Keratinocyte (primary cell): ENCODE measurements at regions not wholly inside any gene's neighbourhood (a gene's known extent, or its start where the extent isn't known, plus 50 kb on each side); places are given as distances from the start of the nearest gene placed in this dataset.

Experiments used
- DNase-seq: peaks from one replicate; pipeline ENCODE4 v3.0.0-alpha.2; 2011; ENCODE audit warnings: low read depth, missing footprints, low spot score
- FAIRE-seq: peaks from 2 replicates; lab custom pipeline; 2011; peaks lifted over from hg19 to GRCh38; lab: Jason Lieb, UNC
- H2AFZ ChIP-seq: 2 replicates; pipeline ENCODE4 v1.6.0; 2012; ENCODE audit warnings: low read length, control low read depth, inconsistent platforms; ENCODE audit not compliant: control insufficient read depth
- H3K27ac ChIP-seq: 2 replicates; pipeline ENCODE4 v1.5.1; 2011; ENCODE audit warnings: low read length; ENCODE audit not compliant: control insufficient read depth, insufficient read depth
- H3K27me3 ChIP-seq: 3 replicates; pipeline ENCODE4 v1.6.0; 2011; ENCODE audit warnings: low read length; ENCODE audit not compliant: control insufficient read depth, insufficient read depth; ENCODE audit errors: extremely low read depth
- H3K36me3 ChIP-seq, 2 experiments: 2 replicates in 1 of 2; 3 replicates in 1 of 2; pipeline ENCODE4 v1.5.1; 2011; ENCODE audit warnings: low read length in 2 of 2, mild to moderate bottlenecking in 1 of 2; ENCODE audit not compliant: control insufficient read depth in 2 of 2, insufficient read depth in 2 of 2; ENCODE audit errors: extremely low read depth in 1 of 2
- H3K4me1 ChIP-seq: 3 replicates; pipeline ENCODE4 v1.5.1; 2011; ENCODE audit warnings: low read length; ENCODE audit not compliant: control insufficient read depth, insufficient read depth; ENCODE audit errors: extremely low read depth
- H3K4me2 ChIP-seq: 3 replicates; pipeline ENCODE4 v1.6.0; 2011; ENCODE audit warnings: low read depth, low read length; ENCODE audit not compliant: control insufficient read depth, insufficient read depth; ENCODE audit errors: extremely low read depth
- H3K4me3 ChIP-seq, 3 experiments: fragments of 200-600 bp in 1 of 3; sonication (generic) in 1 of 3; 2 replicates in 2 of 3; 3 replicates in 1 of 3; pipeline ENCODE4 v1.5.1; 2011 to 2016; ENCODE audit warnings: low read length in 3 of 3, mild to moderate bottlenecking in 3 of 3, control low read depth in 2 of 3, inconsistent platforms in 1 of 3, low read depth in 1 of 3, mixed read lengths in 1 of 3, mixed run types in 1 of 3, moderate library complexity in 1 of 3; ENCODE audit not compliant: control insufficient read depth in 2 of 3, insufficient read depth in 2 of 3; ENCODE audit errors: extremely low read depth in 1 of 3
- H3K79me2 ChIP-seq: 2 replicates; pipeline ENCODE4 v1.6.0; 2012; ENCODE audit warnings: low read length; ENCODE audit not compliant: control insufficient read depth, insufficient read depth
- H3K9ac ChIP-seq: 3 replicates; pipeline ENCODE4 v1.6.0; 2011; ENCODE audit warnings: low read length; ENCODE audit not compliant: control insufficient read depth, insufficient read depth; ENCODE audit errors: extremely low read depth
- H3K9me1 ChIP-seq: 3 replicates; pipeline ENCODE4 v1.6.0; 2011; ENCODE audit warnings: low read length; ENCODE audit not compliant: control insufficient read depth, insufficient read depth; ENCODE audit errors: extremely low read depth
- H3K9me3 ChIP-seq: 2 replicates; pipeline ENCODE4 v1.5.1; 2012; ENCODE audit warnings: low read depth, low read length; ENCODE audit not compliant: control insufficient read depth
- H4K20me1 ChIP-seq: 3 replicates; pipeline ENCODE4 v1.6.0; 2011; ENCODE audit warnings: low read length; ENCODE audit not compliant: control insufficient read depth, insufficient read depth; ENCODE audit errors: extremely low read depth
- EZH2 ChIP-seq: IDR thresholded peaks from one replicate; pipeline ENCODE4 v1.6.1; 2012; ENCODE audit warnings: inconsistent platforms, mild to moderate bottlenecking, low read length, moderate library complexity
- dilution Hi-C: fragments of 300-500 bp; cut with MboI; formaldehyde crosslinking; loops from one replicate; pipeline ENCODE4 v1.7.0; 2020; ENCODE audit warnings: low sequenced_read_pairs; ENCODE audit not compliant: extremely low pct_ligation_motif_present
- TF ChIP-seq, protein P1 (sequence below), 3 experiments: IDR thresholded peaks in 1 of 3; conservative IDR thresholded peaks in 1 of 3; optimal IDR thresholded peaks in 1 of 3; 2 replicates in 2 of 3; 3 replicates in 1 of 3; pipeline versions ENCODE3 to v1.5.1; 2011; ENCODE audit warnings: low read length in 3 of 3, mild to moderate bottlenecking in 3 of 3, moderate library complexity in 2 of 3, control low read depth in 1 of 3, inconsistent platforms in 1 of 3; ENCODE audit not compliant: insufficient read depth in 2 of 3; ENCODE audit errors: extremely low read depth in 1 of 3

DNA sequence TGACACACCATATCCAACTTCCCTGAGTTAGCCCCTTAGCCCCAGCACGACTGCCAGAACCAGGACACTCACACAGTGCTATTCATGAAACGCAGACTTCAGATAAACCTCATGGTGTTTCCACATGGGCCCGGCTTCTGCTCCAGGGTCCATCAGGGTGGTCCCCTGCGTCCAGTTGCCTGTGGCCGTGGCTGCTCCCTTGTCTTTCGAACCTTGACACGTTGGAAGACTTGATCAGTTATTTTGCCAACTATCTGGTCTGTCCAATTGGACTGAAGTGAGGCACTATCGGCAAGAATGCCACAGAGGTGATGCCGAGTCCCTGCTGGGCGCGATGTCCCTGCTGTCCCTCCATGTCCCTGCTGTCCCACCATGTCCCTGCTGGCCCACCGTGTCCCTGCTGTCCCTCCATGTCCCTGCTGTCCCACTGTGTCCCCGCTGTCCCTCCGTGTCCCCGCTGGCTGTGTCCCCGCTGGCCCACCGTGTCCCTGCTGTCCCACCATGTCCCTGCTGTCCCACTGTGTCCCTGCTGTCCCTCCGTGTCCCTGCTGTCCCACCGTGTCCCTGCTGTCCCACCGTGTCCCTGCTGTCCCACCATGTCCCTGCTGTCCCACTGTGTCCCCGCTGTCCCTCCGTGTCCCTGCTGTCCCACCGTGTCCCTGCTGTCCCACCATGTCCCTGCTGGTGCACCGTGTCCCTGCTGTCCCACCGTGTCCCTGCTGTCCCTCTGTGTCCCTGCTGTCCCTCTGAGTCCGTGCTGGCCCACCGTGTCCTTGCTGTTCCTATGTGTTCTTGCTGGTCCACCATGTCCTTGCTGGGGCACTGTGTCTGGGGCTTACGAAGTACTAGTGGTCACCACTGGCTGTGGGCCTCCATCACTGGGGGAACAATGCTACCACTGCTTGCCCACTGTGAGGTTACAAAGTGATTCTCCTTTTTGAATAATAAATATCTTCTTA lies 251.4 kb downstream of the DLL1 start:
- H3K79me2 ChIP-seq, result no peaks in the 10 kb centered on the region
- no peaks in the 10 kb centered on the region for H3K9me3 ChIP-seq
- TF ChIP-seq, protein P1, sequence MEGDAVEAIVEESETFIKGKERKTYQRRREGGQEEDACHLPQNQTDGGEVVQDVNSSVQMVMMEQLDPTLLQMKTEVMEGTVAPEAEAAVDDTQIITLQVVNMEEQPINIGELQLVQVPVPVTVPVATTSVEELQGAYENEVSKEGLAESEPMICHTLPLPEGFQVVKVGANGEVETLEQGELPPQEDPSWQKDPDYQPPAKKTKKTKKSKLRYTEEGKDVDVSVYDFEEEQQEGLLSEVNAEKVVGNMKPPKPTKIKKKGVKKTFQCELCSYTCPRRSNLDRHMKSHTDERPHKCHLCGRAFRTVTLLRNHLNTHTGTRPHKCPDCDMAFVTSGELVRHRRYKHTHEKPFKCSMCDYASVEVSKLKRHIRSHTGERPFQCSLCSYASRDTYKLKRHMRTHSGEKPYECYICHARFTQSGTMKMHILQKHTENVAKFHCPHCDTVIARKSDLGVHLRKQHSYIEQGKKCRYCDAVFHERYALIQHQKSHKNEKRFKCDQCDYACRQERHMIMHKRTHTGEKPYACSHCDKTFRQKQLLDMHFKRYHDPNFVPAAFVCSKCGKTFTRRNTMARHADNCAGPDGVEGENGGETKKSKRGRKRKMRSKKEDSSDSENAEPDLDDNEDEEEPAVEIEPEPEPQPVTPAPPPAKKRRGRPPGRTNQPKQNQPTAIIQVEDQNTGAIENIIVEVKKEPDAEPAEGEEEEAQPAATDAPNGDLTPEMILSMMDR (optimal IDR thresholded peaks at IDR 0.05 in 1 of 3, IDR thresholded peaks at IDR 0.05 in 1 of 3, conservative IDR thresholded peaks at IDR 0.05 in 1 of 3; ENCODE audit: extremely low read depth in 1 of 3, insufficient read depth in 2 of 3, low read length in 3 of 3), result no peak
- TF ChIP-seq EZH2, result no peak
- FAIRE-seq, result no peak
- H3K27me3 ChIP-seq, result no peaks in the 10 kb centered on the region
- H2AFZ ChIP-seq, result no peak overlapping the region
- no peak overlapping the region for H3K9ac ChIP-seq
- no peak for DNase-seq
- dilution Hi-C loops, result no loop called here
- H3K36me3 ChIP-seq, result no peaks in the 10 kb centered on the region
- no peaks in the 10 kb centered on the region for H4K20me1 ChIP-seq
- no peak overlapping the region for H3K4me2 ChIP-seq
- peaks cover 13% of the 10 kb centered on the region for H3K4me1 ChIP-seq
- H3K4me3 ChIP-seq, result no peak overlapping the region
- no peak overlapping the region for H3K27ac ChIP-seq
- H3K9me1 ChIP-seq, result no peaks in the 10 kb centered on the region

DNA sequence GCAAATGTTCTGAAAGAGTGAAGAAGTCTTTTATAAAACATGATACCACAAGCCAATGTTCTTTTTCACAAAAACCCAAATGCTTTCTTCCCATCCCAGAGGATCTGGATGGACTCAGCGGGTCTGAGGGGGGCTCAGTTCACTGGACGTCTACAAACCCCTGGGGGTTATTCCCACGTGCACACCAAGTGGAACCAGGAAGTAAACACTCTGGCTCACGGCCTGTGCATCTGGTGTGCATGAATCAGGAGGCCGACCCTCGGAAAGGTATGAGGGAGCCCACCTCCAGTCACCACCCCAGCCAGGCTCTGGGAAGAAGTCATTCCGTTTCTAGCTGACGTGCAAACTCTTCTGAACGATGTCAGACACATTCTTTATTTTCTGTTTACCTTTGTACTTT lies 252.2 kb downstream of the DLL1 start:
- Histone ChIP-seq H3K4me1 (peaks cover 13% of the 10 kb centered on the region), H3K4me2 (no peak overlapping the region), H3K9me3 (peaks cover 1% of the 10 kb centered on the region), H3K27me3 (no peaks in the 10 kb centered on the region), H4K20me1 (no peaks in the 10 kb centered on the region), H3K9me1 (no peaks in the 10 kb centered on the region), H3K79me2 (no peaks in the 10 kb centered on the region), H3K27ac (no peak overlapping the region), H3K9ac (no peak overlapping the region), H2AFZ (no peak overlapping the region), H3K36me3 (no peaks in the 10 kb centered on the region), H3K4me3 (no peak overlapping the region)
- dilution Hi-C loops, result no loop called here
- DNase-seq (no peak), FAIRE-seq (no peak)
- TF ChIP-seq, protein P1 (optimal IDR thresholded peaks at IDR 0.05 in 1 of 3, IDR thresholded peaks at IDR 0.05 in 1 of 3, conservative IDR thresholded peaks at IDR 0.05 in 1 of 3; ENCODE audit: extremely low read depth in 1 of 3, insufficient read depth in 2 of 3, low read length in 3 of 3), result no peak
- TF ChIP-seq EZH2, result no peak
